Cardiac muscle cell (in vitro differentiated cells and primary cell): ENCODE measurements at regions not wholly inside any gene's neighbourhood (a gene's known extent, or its start where the extent isn't known, plus 50 kb on each side); places are given as distances from the start of the nearest gene placed in this dataset.
A peak's percentile ranks its signal among the peaks of the same experiment; 100 is the strongest.
"Not testable (repeated sequence)": the region's sequence is repeated elsewhere in the genome, so short reads cannot be mapped to it uniquely, and the experiment has no call there.

ENCODE experiments used
- DNase-seq, 2 donors: peaks; one replicate each; pipeline versions ENCODE4 v3.0.0 to v3.0.0-alpha.2; 2010 to 2017; ENCODE audit warnings: low read depth in 1 of 2, low spot score in 1 of 2
- H3K27ac ChIP-seq: fragments of 200-600 bp; sonication (generic); 2 replicates; pipeline ENCODE4 v1.5.1; 2016
- H3K27me3 ChIP-seq: fragments of 200-600 bp; sonication (generic); 2 replicates; pipeline ENCODE4 v1.6.0; 2016; ENCODE audit warnings: control low read depth
- H3K36me3 ChIP-seq: fragments of 200-600 bp; sonication (generic); 2 replicates; pipeline ENCODE4 v1.5.1; 2016; ENCODE audit warnings: control low read depth
- H3K4me1 ChIP-seq: fragments of 200-600 bp; sonication (generic); 2 replicates; pipeline ENCODE4 v1.8.1; 2017; ENCODE audit warnings: low read depth, mild to moderate bottlenecking, mixed run types
- H3K4me3 ChIP-seq: fragments of 200-600 bp; sonication (generic); 2 replicates; pipeline ENCODE4 v1.5.1; 2016; ENCODE audit warnings: mild to moderate bottlenecking
- H3K9me3 ChIP-seq: fragments of 200-600 bp; sonication (generic); 2 replicates; pipeline ENCODE4 v1.5.1; 2017; ENCODE audit warnings: low read depth, mild to moderate bottlenecking, control low read depth
- TF ChIP-seq, protein P1 (sequence below): IDR thresholded peaks from 2 replicates; pipeline ENCODE4 v1.5.1; 2012; ENCODE audit warnings: low read depth, mild to moderate bottlenecking, low read length

- not testable (repeated sequence) for H3K9me3 ChIP-seq, H3K27me3 ChIP-seq, H3K4me1 ChIP-seq, H3K36me3 ChIP-seq, H3K4me3 ChIP-seq, DNase-seq, H3K27ac ChIP-seq
These were observed 217.2 kb upstream of the FRG2C start for GRCh38 chr3:75446948-75447347.

DNA sequence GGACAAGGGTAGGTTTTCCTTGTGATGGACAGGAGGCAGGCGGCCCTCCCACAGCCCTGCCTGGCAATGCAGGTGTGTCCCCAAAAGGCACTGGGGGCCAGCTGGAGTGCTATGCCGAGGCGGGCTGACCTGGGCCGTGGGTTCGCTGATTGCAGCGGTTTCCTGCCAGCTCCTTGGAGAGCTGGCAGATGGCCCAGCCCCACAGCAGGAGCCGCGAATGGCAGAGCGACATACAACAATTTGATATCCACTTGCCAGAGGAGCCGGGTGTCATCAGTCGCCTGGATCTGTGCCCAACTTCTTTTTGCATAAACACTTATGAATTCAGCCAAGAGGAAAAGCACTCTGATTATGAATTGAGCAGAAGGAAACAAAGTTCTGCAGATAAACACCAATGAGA lies 210.8 kb upstream of the FRG2C start:
- not testable (repeated sequence) for H3K36me3 ChIP-seq, H3K27me3 ChIP-seq, H3K27ac ChIP-seq, H3K9me3 ChIP-seq, H3K4me1 ChIP-seq, H3K4me3 ChIP-seq
- peak in 1 of 2 donors; percentile 38 for DNase-seq

DNA sequence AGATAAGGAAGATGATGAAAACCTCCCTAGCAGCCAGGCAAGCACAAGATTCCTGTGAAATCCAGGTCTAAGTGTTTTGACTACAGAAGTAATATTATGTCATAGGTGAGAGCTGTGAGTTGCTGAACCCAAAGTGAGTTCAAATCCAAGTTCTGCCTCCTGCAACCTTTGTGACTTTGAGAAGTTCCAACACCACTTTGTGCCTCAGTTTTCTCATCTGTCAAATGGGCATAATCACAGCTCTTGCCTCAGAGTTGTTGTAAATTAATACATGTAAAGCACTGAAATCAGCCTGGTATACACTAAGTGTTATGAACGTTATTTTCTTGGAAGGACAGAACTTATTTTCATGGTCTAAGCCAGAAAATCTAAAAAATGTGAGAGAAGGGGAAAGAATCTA lies 210.3 kb upstream of the FRG2C start:
- H3K9me3 ChIP-seq, H3K4me3 ChIP-seq, H3K36me3 ChIP-seq, H3K27ac ChIP-seq, H3K4me1 ChIP-seq, DNase-seq, H3K27me3 ChIP-seq: not testable (repeated sequence)

- not testable (repeated sequence) for H3K4me3 ChIP-seq, H3K27me3 ChIP-seq, H3K9me3 ChIP-seq, H3K27ac ChIP-seq, H3K36me3 ChIP-seq, H3K4me1 ChIP-seq, DNase-seq
These were observed 189.6 kb upstream of the FRG2C start for GRCh38 chr3:75474530-75474929.

- not testable (repeated sequence) for DNase-seq, H3K4me3 ChIP-seq, H3K9me3 ChIP-seq, H3K36me3 ChIP-seq, H3K27ac ChIP-seq, H3K27me3 ChIP-seq
- H3K4me1 ChIP-seq: peaks cover 10% of the 10 kb centered on the region
These were observed 167.5 kb upstream of the FRG2C start for GRCh38 chr3:75496600-75496999.

- not testable (repeated sequence) for H3K36me3 ChIP-seq, H3K27me3 ChIP-seq, H3K4me3 ChIP-seq, H3K9me3 ChIP-seq, DNase-seq
- Histone ChIP-seq H3K4me1 (peaks cover 42% of the 10 kb centered on the region), H3K27ac (peak overlapping the region; percentile 43)
These were observed 163.8 kb upstream of the FRG2C start for GRCh38 chr3:75500357-75500756.

- not testable (repeated sequence) for DNase-seq, H3K4me3 ChIP-seq, H3K9me3 ChIP-seq, H3K27me3 ChIP-seq, H3K36me3 ChIP-seq
- peaks cover 58% of the 10 kb centered on the region for H3K4me1 ChIP-seq
- H3K27ac ChIP-seq: peak overlapping the region; percentile 69
These were observed 162.0 kb upstream of the FRG2C start for GRCh38 chr3:75502171-75502570.

- not testable (repeated sequence) for H3K4me3 ChIP-seq
- peak overlapping the region; percentile 69 for H3K27ac ChIP-seq
These were observed 161.1 kb upstream of the FRG2C start for GRCh38 chr3:75502769-75503756.

GRCh38 chr3:75506603-75507002 lies 157.5 kb upstream of the FRG2C start:
- TF ChIP-seq, protein P1, sequence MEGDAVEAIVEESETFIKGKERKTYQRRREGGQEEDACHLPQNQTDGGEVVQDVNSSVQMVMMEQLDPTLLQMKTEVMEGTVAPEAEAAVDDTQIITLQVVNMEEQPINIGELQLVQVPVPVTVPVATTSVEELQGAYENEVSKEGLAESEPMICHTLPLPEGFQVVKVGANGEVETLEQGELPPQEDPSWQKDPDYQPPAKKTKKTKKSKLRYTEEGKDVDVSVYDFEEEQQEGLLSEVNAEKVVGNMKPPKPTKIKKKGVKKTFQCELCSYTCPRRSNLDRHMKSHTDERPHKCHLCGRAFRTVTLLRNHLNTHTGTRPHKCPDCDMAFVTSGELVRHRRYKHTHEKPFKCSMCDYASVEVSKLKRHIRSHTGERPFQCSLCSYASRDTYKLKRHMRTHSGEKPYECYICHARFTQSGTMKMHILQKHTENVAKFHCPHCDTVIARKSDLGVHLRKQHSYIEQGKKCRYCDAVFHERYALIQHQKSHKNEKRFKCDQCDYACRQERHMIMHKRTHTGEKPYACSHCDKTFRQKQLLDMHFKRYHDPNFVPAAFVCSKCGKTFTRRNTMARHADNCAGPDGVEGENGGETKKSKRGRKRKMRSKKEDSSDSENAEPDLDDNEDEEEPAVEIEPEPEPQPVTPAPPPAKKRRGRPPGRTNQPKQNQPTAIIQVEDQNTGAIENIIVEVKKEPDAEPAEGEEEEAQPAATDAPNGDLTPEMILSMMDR: no peak

More at GRCh38 chr3:75502769-75503756, 161.1 kb upstream of the FRG2C start:
- not testable (repeated sequence) for H3K27me3 ChIP-seq, H3K36me3 ChIP-seq, H3K9me3 ChIP-seq
- peak; percentile 6 to 55 for DNase-seq
- H3K4me1 ChIP-seq: peaks cover 58% of the 10 kb centered on the region

GRCh38 chr3:75507956-75508355 lies 156.2 kb upstream of the FRG2C start:
- DNase-seq, H3K4me3 ChIP-seq, H3K36me3 ChIP-seq, H3K9me3 ChIP-seq, H3K27me3 ChIP-seq, H3K27ac ChIP-seq: not testable (repeated sequence)
- peaks cover 35% of the 10 kb centered on the region for H3K4me1 ChIP-seq

More at GRCh38 chr3:75506603-75507002, 157.5 kb upstream of the FRG2C start:
- H3K27me3 ChIP-seq: no peaks in the 10 kb centered on the region
- peaks cover 48% of the 10 kb centered on the region for H3K4me1 ChIP-seq
- no peaks in the 10 kb centered on the region for H3K9me3 ChIP-seq
- no peak for DNase-seq
- H3K4me3 ChIP-seq: no peak overlapping the region
- no peaks in the 10 kb centered on the region for H3K36me3 ChIP-seq
- peak overlapping the region; percentile 64 for H3K27ac ChIP-seq

GRCh38 chr3:75527657-75528056 lies 136.5 kb upstream of the FRG2C start:
- not testable (repeated sequence) for H3K27ac ChIP-seq, H3K4me1 ChIP-seq, H3K9me3 ChIP-seq, H3K27me3 ChIP-seq, H3K4me3 ChIP-seq, H3K36me3 ChIP-seq, DNase-seq
